ENCODE measurements at regions not wholly inside any gene's neighbourhood (a gene's known extent, or its start where the extent isn't known, plus 50 kb on each side); places are given as distances from the start of the nearest gene placed in this dataset.

- TF ChIP-seq FOXA1 (IDR thresholded peaks at IDR 0.05) (no peak), PKNOX1 (IDR thresholded peaks at IDR 0.05) (no peak), ARNT (IDR thresholded peaks at IDR 0.05) (no peak), BHLHE40 (IDR thresholded peaks at IDR 0.05; ENCODE audit: borderline replicate concordance) (no peak), FOXM1 (IDR thresholded peaks at IDR 0.05; ENCODE audit: borderline replicate concordance) (no peak), SP1 (IDR thresholded peaks at IDR 0.05) (no peak), NFRKB (IDR thresholded peaks at IDR 0.05) (no peak)
Measured at GRCh38 chr2:175475130-175475529, 293.6 kb upstream of the ATP5MC3 start.
